ENCODE measurements at regions not wholly inside any gene's neighbourhood (a gene's known extent, or its start where the extent isn't known, plus 50 kb on each side); places are given as distances from the start of the nearest gene placed in this dataset.

GRCh38 chr1:177558372-177558771 lies 387.6 kb downstream of the BRINP2 start:
- intact Hi-C loops (cut with DNase I), result no loop called here
- H3K4me3 ChIP-seq, result no peak overlapping the region
- no peaks in the 10 kb centered on the region for H3K36me3 ChIP-seq (replicated peaks in 1 of 2)
- DNase-seq, result no peak
- no peaks in the 10 kb centered on the region for H3K27me3 ChIP-seq
- H3K27ac ChIP-seq, result no peak overlapping the region
- no peak for TF ChIP-seq CTCF (IDR thresholded peaks at IDR 0.05)
- TF ChIP-seq POLR2A (IDR thresholded peaks at IDR 0.05), result no peak
- H3K9me3 ChIP-seq (replicated peaks in 1 of 3), result no peaks in the 10 kb centered on the region
- no peaks in the 10 kb centered on the region for H3K4me1 ChIP-seq (replicated peaks in 1 of 2)
- WGBS, 4 donors, result 65 to 78% (median 73%) methylated on average over 1 of the region's 1 CpG

- Histone ChIP-seq H3K36me3 (replicated peaks in 1 of 2) (no peaks in the 10 kb centered on the region), H3K27ac (no peak overlapping the region), H3K4me1 (replicated peaks in 1 of 2) (no peaks in the 10 kb centered on the region), H3K9me3 (replicated peaks in 1 of 3) (no peaks in the 10 kb centered on the region), H3K4me3 (no peak overlapping the region), H3K27me3 (no peaks in the 10 kb centered on the region)
- no peak for DNase-seq
- TF ChIP-seq POLR2A (IDR thresholded peaks at IDR 0.05) (no peak), CTCF (IDR thresholded peaks at IDR 0.05) (no peak)
- 38 to 60% (median 51%) methylated on average over 1 of the region's 1 CpG for WGBS, 4 donors
- intact Hi-C loops (cut with DNase I), result no loop called here
Observed at GRCh38 chr1:177556163-177556562, 385.4 kb downstream of the BRINP2 start.

- no peaks in the 10 kb centered on the region for H3K4me1 ChIP-seq (replicated peaks in 1 of 2)
- intact Hi-C loops (cut with DNase I), result no loop called here
- WGBS, 4 donors, result 70 to 79% (median 73%) methylated on average over 3 of the region's 3 CpGs
- H3K36me3 ChIP-seq (replicated peaks in 1 of 2), result no peaks in the 10 kb centered on the region
- no peaks in the 10 kb centered on the region for H3K27me3 ChIP-seq
- no peak overlapping the region for H3K27ac ChIP-seq
- no peak for DNase-seq
- H3K9me3 ChIP-seq (replicated peaks in 1 of 3), result no peaks in the 10 kb centered on the region
- TF ChIP-seq POLR2A (IDR thresholded peaks at IDR 0.05) (no peak), CTCF (IDR thresholded peaks at IDR 0.05) (no peak)
- no peak overlapping the region for H3K4me3 ChIP-seq
Observed at GRCh38 chr1:177547200-177547599, 376.4 kb downstream of the BRINP2 start.

GRCh38 chr1:177546346-177546745 lies 375.6 kb downstream of the BRINP2 start:
- Histone ChIP-seq H3K9me3 (replicated peaks in 1 of 3) (no peaks in the 10 kb centered on the region), H3K4me1 (replicated peaks in 1 of 2) (no peaks in the 10 kb centered on the region), H3K36me3 (replicated peaks in 1 of 2) (no peaks in the 10 kb centered on the region), H3K27me3 (no peaks in the 10 kb centered on the region), H3K4me3 (no peak overlapping the region), H3K27ac (no peak overlapping the region)
- DNase-seq, result no peak
- intact Hi-C loops (cut with DNase I), result no loop called here
- TF ChIP-seq CTCF (IDR thresholded peaks at IDR 0.05) (no peak), POLR2A (IDR thresholded peaks at IDR 0.05) (no peak)

All from adrenal gland (tissue), 9 donors.